ENCODE measurements at regions not wholly inside any gene's neighbourhood (a gene's known extent, or its start where the extent isn't known, plus 50 kb on each side); places are given as distances from the start of the nearest gene placed in this dataset.

- no peaks in the 10 kb centered on the region for H3K9me3 ChIP-seq (ENCODE audit: low read depth, low read length, poor library complexity, severe bottlenecking)
- no peak overlapping the region for H3K27ac ChIP-seq (ENCODE audit: low read depth, low read length, poor library complexity, severe bottlenecking)
- no peak overlapping the region for H3K4me3 ChIP-seq (ENCODE audit: low read depth, low read length, poor library complexity, severe bottlenecking)
- H3K27me3 ChIP-seq (replicated peaks; ENCODE audit: insufficient read depth, low read depth, low read length, poor library complexity) = no peaks in the 10 kb centered on the region
- ChIA-PET POLR2A (ENCODE audit: low non-redundant PET) (no interaction called here), CTCF (no interaction called here)
- TF ChIP-seq EZH2 (IDR thresholded peaks at IDR 0.05; ENCODE audit: borderline replicate concordance, low read depth, low read length, poor library complexity, severe bottlenecking) (no peak), CTCF (conservative IDR thresholded peaks at IDR 0.05; ENCODE audit: low read depth, low read length) (no peak)
- H3K4me1 ChIP-seq (ENCODE audit: insufficient read depth, low read length, poor library complexity, severe bottlenecking) = no peaks in the 10 kb centered on the region
- DNase-seq (ENCODE audit: low spot score) = no peak
- intact Hi-C loops (cut with micrococcal nuclease; ENCODE audit: unreplicated experiment) = no loop called here
- H3K36me3 ChIP-seq (ENCODE audit: insufficient read depth, low read length, poor library complexity, severe bottlenecking) = no peaks in the 10 kb centered on the region
- no TSS peak for BruUV-seq (replicated peaks)
These were observed 182.7 kb upstream of the HHIP start for GRCh38 chr4:144463236-144463635.

- BruUV-seq (replicated peaks) = no TSS peak
- intact Hi-C loops (cut with micrococcal nuclease; ENCODE audit: unreplicated experiment) = no loop called here
These were observed 182.1 kb upstream of the HHIP start for GRCh38 chr4:144463896-144464295.

GRCh38 chr4:144465546-144465945 lies 180.4 kb upstream of the HHIP start:
- BruUV-seq (replicated peaks) = no TSS peak
- H3K9me3 ChIP-seq (ENCODE audit: low read depth, low read length, poor library complexity, severe bottlenecking) = no peaks in the 10 kb centered on the region
- no peaks in the 10 kb centered on the region for H3K4me1 ChIP-seq (ENCODE audit: insufficient read depth, low read length, poor library complexity, severe bottlenecking)
- no peak for TF ChIP-seq EZH2 (IDR thresholded peaks at IDR 0.05; ENCODE audit: borderline replicate concordance, low read depth, low read length, poor library complexity, severe bottlenecking)
- no peak for TF ChIP-seq CTCF (conservative IDR thresholded peaks at IDR 0.05; ENCODE audit: low read depth, low read length)
- no peak for DNase-seq (ENCODE audit: low spot score)
- ChIA-PET POLR2A (ENCODE audit: low non-redundant PET) (no interaction called here), CTCF (no interaction called here)
- H3K4me3 ChIP-seq (ENCODE audit: low read depth, low read length, poor library complexity, severe bottlenecking) = no peak overlapping the region
- no peaks in the 10 kb centered on the region for H3K27me3 ChIP-seq (replicated peaks; ENCODE audit: insufficient read depth, low read depth, low read length, poor library complexity)
- H3K36me3 ChIP-seq (ENCODE audit: insufficient read depth, low read length, poor library complexity, severe bottlenecking) = no peaks in the 10 kb centered on the region
- intact Hi-C loops (cut with micrococcal nuclease; ENCODE audit: unreplicated experiment) = no loop called here
- H3K27ac ChIP-seq (ENCODE audit: low read depth, low read length, poor library complexity, severe bottlenecking) = no peak overlapping the region

More at GRCh38 chr4:144463896-144464295, 182.1 kb upstream of the HHIP start:
- ChIA-PET CTCF (no interaction called here), POLR2A (ENCODE audit: low non-redundant PET) (no interaction called here)
- no peak overlapping the region for H3K27ac ChIP-seq (ENCODE audit: low read depth, low read length, poor library complexity, severe bottlenecking)
- DNase-seq (ENCODE audit: low spot score) = no peak
- H3K9me3 ChIP-seq (ENCODE audit: low read depth, low read length, poor library complexity, severe bottlenecking) = no peaks in the 10 kb centered on the region
- TF ChIP-seq CTCF (conservative IDR thresholded peaks at IDR 0.05; ENCODE audit: low read depth, low read length) (no peak), EZH2 (IDR thresholded peaks at IDR 0.05; ENCODE audit: borderline replicate concordance, low read depth, low read length, poor library complexity, severe bottlenecking) (no peak)
- no peak overlapping the region for H3K4me3 ChIP-seq (ENCODE audit: low read depth, low read length, poor library complexity, severe bottlenecking)
- no peaks in the 10 kb centered on the region for H3K36me3 ChIP-seq (ENCODE audit: insufficient read depth, low read length, poor library complexity, severe bottlenecking)
- H3K27me3 ChIP-seq (replicated peaks; ENCODE audit: insufficient read depth, low read depth, low read length, poor library complexity) = no peaks in the 10 kb centered on the region
- no peaks in the 10 kb centered on the region for H3K4me1 ChIP-seq (ENCODE audit: insufficient read depth, low read length, poor library complexity, severe bottlenecking)
